ENCODE measurements at regions not wholly inside any gene's neighbourhood (a gene's known extent, or its start where the extent isn't known, plus 50 kb on each side); places are given as distances from the start of the nearest gene placed in this dataset.
"Not testable (repeated sequence)": the region's sequence is repeated elsewhere in the genome, so short reads cannot be mapped to it uniquely, and the experiment has no call there.

GRCh38 chr6:137657351-137657911 lies 163.2 kb upstream of the OLIG3 start:
- DNase-seq: no peak

- DNase-seq: no peak
Observed at GRCh38 chr6:137658287-137658686, 164.1 kb upstream of the OLIG3 start.

- no peak for DNase-seq
Observed at GRCh38 chr6:137659871-137660270, 165.7 kb upstream of the OLIG3 start.

- no peak for DNase-seq
Observed at GRCh38 chr6:137660296-137660731, 166.1 kb upstream of the OLIG3 start.

GRCh38 chr6:137661601-137662000 lies 167.4 kb upstream of the OLIG3 start:
- peak in 1 of 2 experiments; percentile 8 for DNase-seq

- no peak for DNase-seq
Observed at GRCh38 chr6:137664183-137664582, 170.0 kb upstream of the OLIG3 start.

- DNase-seq: no peak
Observed at GRCh38 chr6:137665342-137665934, 171.2 kb upstream of the OLIG3 start.

GRCh38 chr6:137666202-137666774 lies 172.1 kb upstream of the OLIG3 start:
- no peak for DNase-seq

GRCh38 chr6:137673603-137674002 lies 179.4 kb upstream of the OLIG3 start:
- DNase-seq: no peak

GRCh38 chr6:137676888-137677287 lies 182.7 kb upstream of the OLIG3 start:
- DNase-seq: no peak

- no peak for DNase-seq
Observed at GRCh38 chr6:137677709-137678108, 183.5 kb upstream of the OLIG3 start.

GRCh38 chr6:137678451-137678850 lies 184.3 kb upstream of the OLIG3 start:
- no peak for DNase-seq

- DNase-seq: no peak
Observed at GRCh38 chr6:137680705-137681346, 186.2 kb upstream of the TNFAIP3 start.

GRCh38 chr6:137681445-137682009 lies 185.5 kb upstream of the TNFAIP3 start:
- no peak for DNase-seq

GRCh38 chr6:137682658-137683057 lies 184.4 kb upstream of the TNFAIP3 start:
- DNase-seq: not testable (repeated sequence)

GRCh38 chr6:137683916-137684315 lies 183.1 kb upstream of the TNFAIP3 start:
- DNase-seq: no peak

- DNase-seq: no peak
Observed at GRCh38 chr6:137685798-137686375, 181.2 kb upstream of the TNFAIP3 start.

- DNase-seq: no peak
Observed at GRCh38 chr6:137687818-137688217, 179.2 kb upstream of the TNFAIP3 start.

GRCh38 chr6:137688230-137688971 lies 178.7 kb upstream of the TNFAIP3 start:
- DNase-seq: no peak

- DNase-seq: no peak
Observed at GRCh38 chr6:137689377-137689776, 177.7 kb upstream of the TNFAIP3 start.

- DNase-seq: no peak
Observed at GRCh38 chr6:137690034-137690433, 177.0 kb upstream of the TNFAIP3 start.

GRCh38 chr6:137690721-137691120 lies 176.3 kb upstream of the TNFAIP3 start:
- no peak for DNase-seq

- no peak for DNase-seq
Observed at GRCh38 chr6:137692308-137692707, 174.8 kb upstream of the TNFAIP3 start.

All from SHP77 (cell line).